ENCODE measurements at regions not wholly inside any gene's neighbourhood (a gene's known extent, or its start where the extent isn't known, plus 50 kb on each side); places are given as distances from the start of the nearest gene placed in this dataset.

- TF ChIP-seq CTCF (tag by site-specific recombination; IDR thresholded peaks at IDR 0.05) (no peak), HOXA7 (CRISPR knock-in tag; IDR thresholded peaks at IDR 0.05; ENCODE audit: borderline replicate concordance) (no peak), REST (tag by site-specific recombination; IDR thresholded peaks at IDR 0.05) (no peak), ZNF362 (tag by site-specific recombination; IDR thresholded peaks at IDR 0.05) (no peak), ZNF768 (tag by site-specific recombination; IDR thresholded peaks at IDR 0.05) (no peak), SP2 (tag by site-specific recombination; IDR thresholded peaks at IDR 0.05) (no peak), ZBTB8A (tag by site-specific recombination; IDR thresholded peaks at IDR 0.05) (no peak)
Measured at GRCh38 chr4:29900336-29900735, 819.8 kb upstream of the PCDH7 start.
